Body of pancreas (tissue), 4 donors: ENCODE measurements at regions not wholly inside any gene's neighbourhood (a gene's known extent, or its start where the extent isn't known, plus 50 kb on each side); places are given as distances from the start of the nearest gene placed in this dataset.

ENCODE experiments used
- ATAC-seq: fragments of 150-250 bp; one replicate; pipeline ENCODE4 v1.9.1; 2016
- DNase-seq, 4 donors: peaks; one replicate each; pipeline ENCODE4 v3.0.0-alpha.2; 2019
- H3K27ac ChIP-seq, 4 donors: fragments of 200-600 bp; sonication (generic); 1 replicate in 3 of 4; 2 replicates in 1 of 4; pipeline versions ENCODE4 v1.5.1 to v1.6.1; 2016 to 2019; ENCODE audit warnings: mild to moderate bottlenecking in 1 of 4, mixed read lengths in 1 of 4, moderate library complexity in 1 of 4
- H3K27me3 ChIP-seq, 2 donors: fragments of 200-600 bp; sonication (generic); one replicate each; pipeline ENCODE4 v1.6.0; 2016; ENCODE audit warnings: mild to moderate bottlenecking in 1 of 2
- H3K36me3 ChIP-seq, 2 donors: fragments of 200-600 bp; sonication (generic); replicated peaks in 1 of 2; 2 replicates each; pipeline ENCODE4 v1.5.1; 2016; ENCODE audit warnings: low read depth in 2 of 2; ENCODE audit not compliant: insufficient read depth in 1 of 2
- H3K4me1 ChIP-seq: fragments of 200-600 bp; sonication (generic); one replicate; pipeline ENCODE4 v1.6.0; 2016
- H3K4me3 ChIP-seq, 2 donors: fragments of 200-600 bp; sonication (generic); 1 replicate in 1 of 2; 2 replicates in 1 of 2; pipeline ENCODE4 v1.5.1; 2016 to 2019
- H3K9me3 ChIP-seq, 3 donors: fragments of 200-600 bp; sonication (generic); 1 replicate in 2 of 3; 2 replicates in 1 of 3; pipeline ENCODE4 v1.5.1; 2016
- CTCF ChIP-seq, 7 experiments: fragments of 450-650 bp in 4 of 7; fragments of 200-600 bp in 3 of 7; sonication (generic) in 3 of 7; IDR thresholded peaks; one replicate each; pipeline ENCODE4 v1.5.1; 2016 to 2019; ENCODE audit warnings: antibody characterized with exemption in 7 of 7
- POLR2A ChIP-seq, 3 donors: fragments of 450-650 bp; IDR thresholded peaks; one replicate each; pipeline ENCODE4 v1.6.1; 2016; ENCODE audit warnings: antibody characterized with exemption in 3 of 3, mild to moderate bottlenecking in 2 of 3
- WGBS, 2 donors: methylation state at CpG; one replicate each; pipeline ENCODE4 v1.1.5; 2017; 5-methylcytosine and 5-hydroxymethylcytosine counted together
- intact Hi-C: fragments of 100-400 bp; cut with DNase I; formaldehyde crosslinking; loops from one replicate; pipeline ENCODE4 v1.15.1; 2023

GRCh38 chr7:13035233-13035632 is 347.8 kb downstream of the ARL4A start:
- 82 to 90% methylated on average over 4 of the region's 4 CpGs for WGBS, 2 donors
- H3K36me3 ChIP-seq, result no peaks in the 10 kb centered on the region
- H3K27me3 ChIP-seq, result no peaks in the 10 kb centered on the region
- no peaks in the 10 kb centered on the region for H3K4me1 ChIP-seq
- ATAC-seq, result no peak
- H3K27ac ChIP-seq, result no peak overlapping the region
- no peak overlapping the region for H3K4me3 ChIP-seq
- TF ChIP-seq POLR2A (IDR thresholded peaks at IDR 0.05) (no peak), CTCF (IDR thresholded peaks at IDR 0.05) (no peak)
- no peak for DNase-seq
- intact Hi-C loops, result no loop called here
- H3K9me3 ChIP-seq, result no peaks in the 10 kb centered on the region

- no peak overlapping the region for H3K4me3 ChIP-seq
- no peak for ATAC-seq
- intact Hi-C loops, result no loop called here
- DNase-seq, result no peak
- no peaks in the 10 kb centered on the region for H3K27me3 ChIP-seq
- TF ChIP-seq POLR2A (IDR thresholded peaks at IDR 0.05) (no peak), CTCF (IDR thresholded peaks at IDR 0.05) (no peak)
- no peaks in the 10 kb centered on the region for H3K9me3 ChIP-seq
- H3K27ac ChIP-seq, result no peak overlapping the region
- H3K36me3 ChIP-seq, result no peaks in the 10 kb centered on the region
- H3K4me1 ChIP-seq, result no peaks in the 10 kb centered on the region
Observed at GRCh38 chr7:13036256-13036780, 348.9 kb downstream of the ARL4A start.

- intact Hi-C loops, result no loop called here
- DNase-seq, result no peak
- no peak overlapping the region for H3K27ac ChIP-seq
Observed at GRCh38 chr7:13037216-13037615, 349.8 kb downstream of the ARL4A start.

GRCh38 chr7:13041368-13041988 is 354.0 kb downstream of the ARL4A start:
- H3K9me3 ChIP-seq, result no peaks in the 10 kb centered on the region
- H3K4me3 ChIP-seq, result no peak overlapping the region
- 73 to 82% methylated on average over 13 of the region's 13 CpGs for WGBS, 2 donors
- ATAC-seq (no peak), DNase-seq (no peak)
- no peaks in the 10 kb centered on the region for H3K36me3 ChIP-seq
- no peak for TF ChIP-seq POLR2A (IDR thresholded peaks at IDR 0.05)
- no peak for TF ChIP-seq CTCF (IDR thresholded peaks at IDR 0.05)
- H3K4me1 ChIP-seq, result no peaks in the 10 kb centered on the region
- no peak overlapping the region for H3K27ac ChIP-seq
- H3K27me3 ChIP-seq, result no peaks in the 10 kb centered on the region
- intact Hi-C loops, result no loop called here

More at GRCh38 chr7:13037216-13037615, 349.8 kb downstream of the ARL4A start:
- 10 to 23% methylated on average over 1 of the region's 1 CpG for WGBS, 2 donors
- no peaks in the 10 kb centered on the region for H3K9me3 ChIP-seq
- no peaks in the 10 kb centered on the region for H3K36me3 ChIP-seq
- no peaks in the 10 kb centered on the region for H3K4me1 ChIP-seq
- no peak overlapping the region for H3K4me3 ChIP-seq
- ATAC-seq, result no peak
- no peak for TF ChIP-seq POLR2A (IDR thresholded peaks at IDR 0.05)
- no peak for TF ChIP-seq CTCF (IDR thresholded peaks at IDR 0.05)
- H3K27me3 ChIP-seq, result no peaks in the 10 kb centered on the region

- Histone ChIP-seq H3K27me3 (no peaks in the 10 kb centered on the region), H3K27ac (no peak overlapping the region), H3K9me3 (no peaks in the 10 kb centered on the region), H3K4me3 (no peak overlapping the region), H3K4me1 (no peaks in the 10 kb centered on the region), H3K36me3 (no peaks in the 10 kb centered on the region)
- no peak for ATAC-seq
- TF ChIP-seq POLR2A (IDR thresholded peaks at IDR 0.05) (no peak), CTCF (IDR thresholded peaks at IDR 0.05) (no peak)
- intact Hi-C loops, result no loop called here
- no peak for DNase-seq
Observed at GRCh38 chr7:13042605-13043236, 355.3 kb downstream of the ARL4A start.
